ENCODE measurements at regions not wholly inside any gene's neighbourhood (a gene's known extent, or its start where the extent isn't known, plus 50 kb on each side); places are given as distances from the start of the nearest gene placed in this dataset.

- TF ChIP-seq ZNF274 (IDR thresholded peaks at IDR 0.05; ENCODE audit: low read depth, low read length) = no peak
- no peak for TF ChIP-seq YY1 (IDR thresholded peaks at IDR 0.05; ENCODE audit: insufficient read depth, insufficient read length)
Measured at GRCh38 chr16:87092958-87093357, 224.2 kb downstream of the C16orf95 start.
